Type B pancreatic cell (in vitro differentiated cells): ENCODE measurements at regions not wholly inside any gene's neighbourhood (a gene's known extent, or its start where the extent isn't known, plus 50 kb on each side); places are given as distances from the start of the nearest gene placed in this dataset.
"Not testable (repeated sequence)": the region's sequence is repeated elsewhere in the genome, so short reads cannot be mapped to it uniquely, and the experiment has no call there.

Experiments used
- DNase-seq: peaks from one replicate; pipeline ENCODE4 v3.0.0; 2021; ENCODE audit warnings: mixed read lengths; ENCODE audit not compliant: unreplicated experiment; ENCODE audit errors: extremely low spot score
- H3K27ac Mint-ChIP-seq: 2 replicates; pipeline ENCODE4 v1.8.0; 2021; ENCODE audit warnings: mild to moderate bottlenecking, mixed read lengths
- H3K27me3 Mint-ChIP-seq: 2 replicates; pipeline ENCODE4 v1.8.0; 2021; ENCODE audit warnings: mixed read lengths
- H3K36me3 Mint-ChIP-seq: 2 replicates; pipeline ENCODE4 v1.8.0; 2021; ENCODE audit warnings: mixed read lengths
- H3K4me1 Mint-ChIP-seq: one replicate; pipeline ENCODE4 v1.8.0; 2021; ENCODE audit warnings: mixed read lengths; ENCODE audit not compliant: unreplicated experiment
- H3K4me3 Mint-ChIP-seq: 2 replicates; pipeline ENCODE4 v1.8.0; 2021; ENCODE audit warnings: mild to moderate bottlenecking, mixed read lengths
- H3K9me3 Mint-ChIP-seq: 2 replicates; pipeline ENCODE4 v1.8.0; 2021; ENCODE audit warnings: mixed read lengths
- TF ChIP-seq, protein P1 (sequence below): fragments of 200-600 bp; sonication (generic); conservative IDR thresholded peaks from 2 replicates; pipeline ENCODE4 v1.5.0; 2021; ENCODE audit warnings: antibody characterized with exemption, mild to moderate bottlenecking

DNA sequence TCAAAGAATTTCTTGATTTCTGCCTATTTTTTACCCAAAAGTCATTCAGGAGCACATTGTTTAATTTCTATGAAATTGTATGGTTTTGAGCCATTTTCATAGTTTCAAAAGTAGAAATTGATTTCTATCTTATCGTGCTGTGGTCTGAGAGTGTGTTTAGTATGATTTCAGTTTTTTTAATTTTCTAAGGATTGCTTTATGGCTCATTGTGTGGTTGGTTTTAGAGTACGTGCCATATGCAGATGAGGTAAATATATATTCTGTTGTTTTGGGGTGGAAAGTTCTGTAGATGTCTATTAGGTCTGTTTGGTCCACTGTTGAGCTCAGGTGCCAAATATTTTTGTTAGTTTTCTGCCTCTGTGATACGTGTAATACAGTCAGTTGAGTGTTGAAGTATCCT, 487.1 kb upstream of the CBLB start:
- no peaks in the 10 kb centered on the region for H3K4me1 Mint-ChIP-seq
- H3K27ac Mint-ChIP-seq, result no peak overlapping the region
- no peaks in the 10 kb centered on the region for H3K27me3 Mint-ChIP-seq
- H3K36me3 Mint-ChIP-seq, result no peaks in the 10 kb centered on the region
- no peak overlapping the region for H3K4me3 Mint-ChIP-seq
- H3K9me3 Mint-ChIP-seq, result peaks cover 3% of the 10 kb centered on the region
- TF ChIP-seq, protein P1, sequence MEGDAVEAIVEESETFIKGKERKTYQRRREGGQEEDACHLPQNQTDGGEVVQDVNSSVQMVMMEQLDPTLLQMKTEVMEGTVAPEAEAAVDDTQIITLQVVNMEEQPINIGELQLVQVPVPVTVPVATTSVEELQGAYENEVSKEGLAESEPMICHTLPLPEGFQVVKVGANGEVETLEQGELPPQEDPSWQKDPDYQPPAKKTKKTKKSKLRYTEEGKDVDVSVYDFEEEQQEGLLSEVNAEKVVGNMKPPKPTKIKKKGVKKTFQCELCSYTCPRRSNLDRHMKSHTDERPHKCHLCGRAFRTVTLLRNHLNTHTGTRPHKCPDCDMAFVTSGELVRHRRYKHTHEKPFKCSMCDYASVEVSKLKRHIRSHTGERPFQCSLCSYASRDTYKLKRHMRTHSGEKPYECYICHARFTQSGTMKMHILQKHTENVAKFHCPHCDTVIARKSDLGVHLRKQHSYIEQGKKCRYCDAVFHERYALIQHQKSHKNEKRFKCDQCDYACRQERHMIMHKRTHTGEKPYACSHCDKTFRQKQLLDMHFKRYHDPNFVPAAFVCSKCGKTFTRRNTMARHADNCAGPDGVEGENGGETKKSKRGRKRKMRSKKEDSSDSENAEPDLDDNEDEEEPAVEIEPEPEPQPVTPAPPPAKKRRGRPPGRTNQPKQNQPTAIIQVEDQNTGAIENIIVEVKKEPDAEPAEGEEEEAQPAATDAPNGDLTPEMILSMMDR, result no peak
- DNase-seq, result no peak

DNA sequence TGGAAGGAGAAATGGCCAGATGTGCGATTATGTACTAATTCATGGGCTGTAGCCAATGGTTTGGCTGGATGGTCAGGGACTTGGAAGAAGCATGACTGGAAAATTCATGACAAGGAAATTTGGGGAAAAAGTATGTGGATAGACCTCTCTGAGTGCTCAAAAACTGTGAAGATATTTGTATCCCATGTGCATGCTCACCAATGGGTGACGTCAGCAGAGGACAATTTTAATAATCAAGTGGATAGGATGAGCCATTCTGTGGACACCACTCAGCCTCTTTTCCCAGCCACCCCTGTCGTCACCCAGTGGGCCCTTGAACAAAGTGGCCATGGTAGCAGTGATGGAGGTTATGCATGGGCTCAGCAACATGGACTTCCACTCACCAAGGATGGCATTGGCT, 490.9 kb upstream of the CBLB start:
- no peaks in the 10 kb centered on the region for H3K36me3 Mint-ChIP-seq
- TF ChIP-seq, protein P1, result no peak
- H3K27ac Mint-ChIP-seq, result no peak overlapping the region
- H3K4me3 Mint-ChIP-seq, result no peak overlapping the region
- no peaks in the 10 kb centered on the region for H3K27me3 Mint-ChIP-seq
- no peak for DNase-seq
- H3K9me3 Mint-ChIP-seq, result peaks cover 4% of the 10 kb centered on the region
- no peaks in the 10 kb centered on the region for H3K4me1 Mint-ChIP-seq

DNA sequence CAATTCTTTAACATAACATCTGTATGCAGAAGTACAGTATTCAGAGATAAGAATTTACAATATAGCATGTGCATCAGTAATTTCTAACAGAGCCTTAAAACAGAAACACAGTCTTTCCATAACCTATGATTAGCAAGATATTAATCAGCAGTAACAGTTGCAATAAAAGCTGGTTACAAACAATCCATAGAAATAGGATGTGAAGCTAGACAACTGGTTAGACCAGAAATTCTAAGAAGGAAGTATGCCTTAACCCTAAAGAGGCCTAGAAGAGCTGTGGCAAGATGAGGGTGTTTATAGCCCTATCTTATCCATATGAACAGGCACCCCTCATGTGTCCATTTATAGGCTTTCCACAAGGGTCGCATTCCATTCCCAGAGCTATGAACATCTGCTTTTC, 492.1 kb upstream of the CBLB start:
- not testable (repeated sequence) for H3K36me3 Mint-ChIP-seq, H3K9me3 Mint-ChIP-seq, H3K4me3 Mint-ChIP-seq

DNA sequence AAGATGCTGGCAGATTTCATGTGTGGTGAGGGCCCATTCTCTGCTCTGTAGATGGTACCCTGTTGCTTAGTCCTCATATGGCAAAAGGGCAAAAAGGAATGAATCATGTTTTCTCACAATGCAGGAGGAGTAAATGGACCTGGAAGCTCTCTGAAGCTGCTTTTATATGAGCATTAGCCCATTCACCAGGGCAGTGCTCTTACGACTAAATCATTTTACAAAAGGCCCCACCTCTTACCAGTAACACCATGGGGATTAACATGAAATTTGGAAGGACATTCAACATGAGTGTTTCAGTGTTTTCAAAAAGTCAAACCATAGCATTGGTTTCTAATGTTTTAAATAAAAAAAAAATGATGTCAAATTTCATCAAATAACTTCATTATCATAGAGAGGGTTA, 495.7 kb upstream of the CBLB start:
- peaks cover 4% of the 10 kb centered on the region for H3K9me3 Mint-ChIP-seq
- TF ChIP-seq, protein P1, result no peak
- no peaks in the 10 kb centered on the region for H3K36me3 Mint-ChIP-seq
- no peaks in the 10 kb centered on the region for H3K4me1 Mint-ChIP-seq
- H3K4me3 Mint-ChIP-seq, result no peak overlapping the region
- no peak for DNase-seq
- H3K27ac Mint-ChIP-seq, result no peak overlapping the region
- H3K27me3 Mint-ChIP-seq, result no peaks in the 10 kb centered on the region

More for the DNA sequence above, 492.1 kb upstream of the CBLB start:
- H3K27me3 Mint-ChIP-seq, H3K27ac Mint-ChIP-seq, DNase-seq, H3K4me1 Mint-ChIP-seq: not testable (repeated sequence)

DNA sequence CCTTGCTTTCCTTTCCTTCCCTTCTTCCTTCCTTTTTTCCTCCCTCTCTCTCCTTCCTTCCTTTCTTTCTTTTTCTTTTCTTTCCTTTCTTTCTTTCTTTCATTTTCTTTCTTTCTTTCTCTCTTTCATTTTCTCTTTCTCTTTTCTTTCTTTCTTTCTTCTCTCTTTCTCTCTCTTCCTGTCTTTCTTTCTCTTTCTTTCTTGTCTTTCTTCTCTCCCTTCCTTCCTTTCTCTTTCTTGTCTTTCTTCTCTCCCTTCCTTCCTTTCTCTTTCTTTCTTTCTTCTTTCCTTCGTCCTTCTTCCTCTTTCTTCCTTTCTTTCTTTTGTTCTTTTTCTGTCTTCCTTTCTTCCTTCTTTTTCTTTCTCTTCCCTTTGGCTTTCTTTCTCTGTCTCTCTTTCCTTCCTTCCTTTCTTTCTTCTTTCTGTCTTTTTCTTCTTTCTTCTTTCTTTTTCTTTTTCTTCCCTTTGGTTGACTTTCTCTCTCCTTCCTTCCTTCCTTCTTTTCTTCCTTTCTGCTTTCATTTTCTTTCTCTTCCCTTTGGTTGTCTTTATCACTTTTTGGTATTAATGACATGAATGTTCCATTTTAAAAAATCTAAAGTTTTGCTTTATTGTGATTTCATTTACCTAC, 496.4 kb upstream of the CBLB start:
- H3K4me3 Mint-ChIP-seq, result no peak overlapping the region

DNA sequence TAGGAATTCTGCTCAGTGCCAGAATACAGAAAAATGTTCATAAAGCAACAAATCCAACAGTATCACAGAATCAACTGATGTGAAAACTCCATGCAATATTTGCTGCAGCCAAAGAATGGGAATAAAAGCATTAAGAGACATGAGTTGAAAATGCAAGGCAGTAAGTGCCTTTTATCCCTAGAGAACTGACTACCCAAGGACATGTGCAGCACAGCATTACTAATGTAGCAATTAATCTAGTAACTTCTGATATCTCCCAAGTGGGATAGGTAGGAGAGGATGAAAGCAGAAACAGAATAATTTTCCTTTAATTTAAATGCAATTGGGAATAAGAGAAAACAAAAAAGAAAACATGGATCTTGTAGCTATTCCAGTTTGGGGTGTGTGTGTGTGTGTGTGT, 497.5 kb upstream of the CBLB start:
- H3K27ac Mint-ChIP-seq, result no peak overlapping the region
- no peak overlapping the region for H3K4me3 Mint-ChIP-seq
- TF ChIP-seq, protein P1, result no peak
- peaks cover 1% of the 10 kb centered on the region for H3K9me3 Mint-ChIP-seq
- no peaks in the 10 kb centered on the region for H3K4me1 Mint-ChIP-seq
- no peaks in the 10 kb centered on the region for H3K36me3 Mint-ChIP-seq
- no peak for DNase-seq
- no peaks in the 10 kb centered on the region for H3K27me3 Mint-ChIP-seq

More for the DNA sequence above, 496.4 kb upstream of the CBLB start:
- Mint-ChIP-seq H3K27me3 (no peaks in the 10 kb centered on the region), H3K27ac (no peak overlapping the region), H3K4me1 (no peaks in the 10 kb centered on the region), H3K36me3 (no peaks in the 10 kb centered on the region), H3K9me3 (peaks cover 4% of the 10 kb centered on the region)
- TF ChIP-seq, protein P1, result no peak
- no peak for DNase-seq
